GM18517 (cell line): ENCODE measurements at regions not wholly inside any gene's neighbourhood (a gene's known extent, or its start where the extent isn't known, plus 50 kb on each side); places are given as distances from the start of the nearest gene placed in this dataset.

ENCODE experiments used
- ATAC-seq: cut with Tn5 transposase; IDR thresholded peaks from one replicate; pipeline ENCODE4 v1.9.1; 2021; ENCODE audit warnings: mild to moderate bottlenecking, moderate library complexity; ENCODE audit not compliant: unreplicated experiment

GRCh38 chr2:150601280-150602038 lies 114.0 kb upstream of the RND3 start:
- no peak for ATAC-seq

GRCh38 chr2:150599889-150600288 lies 112.4 kb upstream of the RND3 start:
- ATAC-seq = no peak

GRCh38 chr2:150598383-150598782 lies 110.9 kb upstream of the RND3 start:
- ATAC-seq = no peak

- ATAC-seq = no peak
Observed at GRCh38 chr2:150595803-150596470, 108.5 kb upstream of the RND3 start.

- no peak for ATAC-seq
Observed at GRCh38 chr2:150594299-150594698, 106.8 kb upstream of the RND3 start.

GRCh38 chr2:150591496-150592285 lies 104.2 kb upstream of the RND3 start:
- no peak for ATAC-seq

GRCh38 chr2:150589681-150590080 lies 102.2 kb upstream of the RND3 start:
- no peak for ATAC-seq

GRCh38 chr2:150588506-150588870 lies 101.0 kb upstream of the RND3 start:
- no peak for ATAC-seq

GRCh38 chr2:150587547-150588505 lies 100.4 kb upstream of the RND3 start:
- no peak for ATAC-seq

- ATAC-seq = no peak
Observed at GRCh38 chr2:150586858-150587257, 99.4 kb upstream of the RND3 start.

- no peak for ATAC-seq
Observed at GRCh38 chr2:150585221-150585971, 97.9 kb upstream of the RND3 start.

GRCh38 chr2:150584081-150584480 lies 96.6 kb upstream of the RND3 start:
- ATAC-seq = no peak

GRCh38 chr2:150581717-150582472 lies 94.4 kb upstream of the RND3 start:
- ATAC-seq = no peak

- no peak for ATAC-seq
Observed at GRCh38 chr2:150578481-150578880, 91.0 kb upstream of the RND3 start.

- ATAC-seq = no peak
Observed at GRCh38 chr2:150575861-150576260, 88.4 kb upstream of the RND3 start.

GRCh38 chr2:150572961-150573395 lies 85.5 kb upstream of the RND3 start:
- peak; percentile 99 for ATAC-seq

- no peak for ATAC-seq
Observed at GRCh38 chr2:150572194-150572766, 84.8 kb upstream of the RND3 start.

GRCh38 chr2:150571121-150571520 lies 83.7 kb upstream of the RND3 start:
- ATAC-seq = no peak

- no peak for ATAC-seq
Observed at GRCh38 chr2:150570712-150571111, 83.2 kb upstream of the RND3 start.
